Large intestine (tissue), 3 donors: ENCODE measurements at regions not wholly inside any gene's neighbourhood (a gene's known extent, or its start where the extent isn't known, plus 50 kb on each side); places are given as distances from the start of the nearest gene placed in this dataset.

Source experiments
- DNase-seq, 2 donors: peaks; one replicate each; pipeline versions ENCODE4 v3.0.0 to v3.0.0-alpha.2; 2013
- H3K27ac ChIP-seq: one replicate; pipeline ENCODE4 v1.5.1; 2013; ENCODE audit warnings: low read length
- H3K27me3 ChIP-seq: 2 replicates; pipeline ENCODE4 v1.6.1; 2013; ENCODE audit warnings: low read length; ENCODE audit not compliant: control insufficient read depth, insufficient read depth
- H3K36me3 ChIP-seq: 2 replicates; pipeline ENCODE4 v1.6.1; 2013; ENCODE audit warnings: low read length; ENCODE audit not compliant: control insufficient read depth, insufficient read depth
- H3K4me1 ChIP-seq: one replicate; pipeline ENCODE4 v1.6.1; 2013; ENCODE audit warnings: low read length; ENCODE audit not compliant: control insufficient read depth, insufficient read depth
- H3K4me3 ChIP-seq: one replicate; pipeline ENCODE4 v1.5.1; 2013; ENCODE audit warnings: low read length
- H3K9me3 ChIP-seq: one replicate; pipeline ENCODE4 v1.6.1; 2013; ENCODE audit warnings: mild to moderate bottlenecking, low read depth, low read length, moderate library complexity; ENCODE audit not compliant: control insufficient read depth
- WGBS: methylation state at CpG from one replicate; pipeline ENCODE4 v1.1.5; 2013; ENCODE audit warnings: low lambda C conversion rate; ENCODE audit not compliant: insufficient coverage; 5-methylcytosine and 5-hydroxymethylcytosine counted together

GRCh38 chr4:110712486-110712885, 89.6 kb upstream of the PITX2 start:
- Histone ChIP-seq H3K27ac (no peak overlapping the region), H3K36me3 (no peaks in the 10 kb centered on the region), H3K4me1 (no peaks in the 10 kb centered on the region), H3K9me3 (no peaks in the 10 kb centered on the region), H3K4me3 (no peak overlapping the region), H3K27me3 (no peaks in the 10 kb centered on the region)
- WGBS, result no CpG with 5 or more reads among the region's 3 CpGs
- DNase-seq, result no peak

- H3K27me3 ChIP-seq, result no peaks in the 10 kb centered on the region
- no peaks in the 10 kb centered on the region for H3K4me1 ChIP-seq
- no peak for DNase-seq
- no peak overlapping the region for H3K4me3 ChIP-seq
- WGBS, result no CpG with 5 or more reads among the region's 3 CpGs
- no peaks in the 10 kb centered on the region for H3K36me3 ChIP-seq
- no peaks in the 10 kb centered on the region for H3K9me3 ChIP-seq
- no peak overlapping the region for H3K27ac ChIP-seq
Measured at GRCh38 chr4:110730318-110730717, 107.4 kb upstream of the PITX2 start.

- DNase-seq, result no peak
- Histone ChIP-seq H3K4me3 (no peak overlapping the region), H3K4me1 (no peaks in the 10 kb centered on the region), H3K9me3 (no peaks in the 10 kb centered on the region), H3K27ac (no peak overlapping the region), H3K36me3 (no peaks in the 10 kb centered on the region), H3K27me3 (no peaks in the 10 kb centered on the region)
- 83% methylated on average over 2 of the region's 4 CpGs for WGBS
Measured at GRCh38 chr4:110733901-110734300, 111.0 kb upstream of the PITX2 start.

GRCh38 chr4:110735686-110736085, 112.8 kb upstream of the PITX2 start:
- H3K4me1 ChIP-seq, result no peaks in the 10 kb centered on the region
- WGBS, result 100% methylated on average over 1 of the region's 1 CpG
- no peaks in the 10 kb centered on the region for H3K27me3 ChIP-seq
- H3K36me3 ChIP-seq, result no peaks in the 10 kb centered on the region
- H3K9me3 ChIP-seq, result no peaks in the 10 kb centered on the region
- H3K27ac ChIP-seq, result no peak overlapping the region
- no peak for DNase-seq
- no peak overlapping the region for H3K4me3 ChIP-seq

- 100% methylated on average over 1 of the region's 3 CpGs for whole genome bisulfite sequencing
Measured at GRCh38 chr4:110737931-110738330, 115.1 kb upstream of the PITX2 start.

GRCh38 chr4:110742143-110742542, 119.3 kb upstream of the PITX2 start:
- Histone ChIP-seq H3K36me3 (no peaks in the 10 kb centered on the region), H3K4me3 (no peak overlapping the region), H3K4me1 (no peaks in the 10 kb centered on the region), H3K9me3 (no peaks in the 10 kb centered on the region), H3K27me3 (no peaks in the 10 kb centered on the region), H3K27ac (no peak overlapping the region)
- DNase-seq, result no peak

More at GRCh38 chr4:110737931-110738330, 115.1 kb upstream of the PITX2 start:
- no peak for DNase-seq
- no peak overlapping the region for H3K4me3 ChIP-seq
- no peaks in the 10 kb centered on the region for H3K36me3 ChIP-seq
- no peak overlapping the region for H3K27ac ChIP-seq
- H3K9me3 ChIP-seq, result no peaks in the 10 kb centered on the region
- H3K4me1 ChIP-seq, result no peaks in the 10 kb centered on the region
- no peaks in the 10 kb centered on the region for H3K27me3 ChIP-seq

GRCh38 chr4:110748071-110748470, 125.2 kb upstream of the PITX2 start:
- WGBS, result no CpG with 5 or more reads among the region's 2 CpGs
- no peaks in the 10 kb centered on the region for H3K27me3 ChIP-seq

GRCh38 chr4:110751183-110751582, 128.3 kb upstream of the PITX2 start:
- no peak for DNase-seq
- Histone ChIP-seq H3K36me3 (no peaks in the 10 kb centered on the region), H3K27me3 (no peaks in the 10 kb centered on the region), H3K9me3 (no peaks in the 10 kb centered on the region), H3K4me3 (no peak overlapping the region), H3K27ac (no peak overlapping the region), H3K4me1 (no peaks in the 10 kb centered on the region)
- WGBS, result no CpG with 5 or more reads among the region's 3 CpGs

More at GRCh38 chr4:110748071-110748470, 125.2 kb upstream of the PITX2 start:
- DNase-seq, result no peak
- no peaks in the 10 kb centered on the region for H3K9me3 ChIP-seq
- H3K36me3 ChIP-seq, result no peaks in the 10 kb centered on the region
- H3K4me3 ChIP-seq, result no peak overlapping the region
- no peaks in the 10 kb centered on the region for H3K4me1 ChIP-seq
- H3K27ac ChIP-seq, result no peak overlapping the region

- no peak overlapping the region for H3K4me3 ChIP-seq
- no peak overlapping the region for H3K27ac ChIP-seq
- no peaks in the 10 kb centered on the region for H3K4me1 ChIP-seq
- H3K9me3 ChIP-seq, result no peaks in the 10 kb centered on the region
- WGBS, result no CpG with 5 or more reads among the region's 2 CpGs
- no peak for DNase-seq
- no peaks in the 10 kb centered on the region for H3K36me3 ChIP-seq
- no peaks in the 10 kb centered on the region for H3K27me3 ChIP-seq
Measured at GRCh38 chr4:110751986-110752385, 129.1 kb upstream of the PITX2 start.

GRCh38 chr4:110753466-110753865, 130.6 kb upstream of the PITX2 start:
- no peak for DNase-seq
- WGBS, result 71% methylated on average over 1 of the region's 3 CpGs
- no peaks in the 10 kb centered on the region for H3K4me1 ChIP-seq
- H3K4me3 ChIP-seq, result no peak overlapping the region
- no peaks in the 10 kb centered on the region for H3K27me3 ChIP-seq
- H3K27ac ChIP-seq, result no peak overlapping the region
- no peaks in the 10 kb centered on the region for H3K9me3 ChIP-seq
- H3K36me3 ChIP-seq, result no peaks in the 10 kb centered on the region

- WGBS, result 89% methylated on average over 1 of the region's 2 CpGs
- H3K27ac ChIP-seq, result no peak overlapping the region
- H3K27me3 ChIP-seq, result no peaks in the 10 kb centered on the region
- no peaks in the 10 kb centered on the region for H3K9me3 ChIP-seq
- no peak for DNase-seq
- no peak overlapping the region for H3K4me3 ChIP-seq
- H3K4me1 ChIP-seq, result no peaks in the 10 kb centered on the region
- no peaks in the 10 kb centered on the region for H3K36me3 ChIP-seq
Measured at GRCh38 chr4:110754716-110755115, 131.8 kb upstream of the PITX2 start.
